OCI-M2 (cell line): ENCODE measurements at regions not wholly inside any gene's neighbourhood (a gene's known extent, or its start where the extent isn't known, plus 50 kb on each side); places are given as distances from the start of the nearest gene placed in this dataset.

Experiments used
- DNase-seq: peaks from one replicate; lab custom pipeline; 2025; ENCODE audit not compliant: unreplicated experiment; lab: John Stamatoyannopoulos, UW

GRCh38 chr14:73800970-73801515, 50.6 kb upstream of the PTGR2 start:
- DNase-seq, result no peak

- DNase-seq, result no peak
Observed at GRCh38 chr14:73797543-73798265, 53.9 kb upstream of the PTGR2 start.

GRCh38 chr14:73796893-73797542, 54.6 kb upstream of the PTGR2 start:
- no peak for DNase-seq

- no peak for DNase-seq
Observed at GRCh38 chr14:73796415-73796814, 55.2 kb upstream of the PTGR2 start.

GRCh38 chr14:73795974-73796373, 55.7 kb upstream of the PTGR2 start:
- no peak for DNase-seq

- DNase-seq, result no peak
Observed at GRCh38 chr14:73795466-73795865, 56.2 kb upstream of the PTGR2 start.

- DNase-seq, result no peak
Observed at GRCh38 chr14:73794146-73794545, 57.5 kb upstream of the PTGR2 start.

GRCh38 chr14:73792481-73792880, 59.1 kb upstream of the PTGR2 start:
- DNase-seq, result no peak

- no peak for DNase-seq
Observed at GRCh38 chr14:73789989-73790581, 61.5 kb upstream of the PTGR2 start.

GRCh38 chr14:73788701-73789551, 62.7 kb upstream of the PTGR2 start:
- no peak for DNase-seq

- DNase-seq, result no peak
Observed at GRCh38 chr14:73788317-73788598, 63.4 kb upstream of the PTGR2 start.

- no peak for DNase-seq
Observed at GRCh38 chr14:73787486-73788316, 63.9 kb upstream of the PTGR2 start.

- no peak for DNase-seq
Observed at GRCh38 chr14:73786636-73787485, 64.8 kb upstream of the PTGR2 start.

GRCh38 chr14:73785834-73786635, 65.6 kb upstream of the PTGR2 start:
- no peak for DNase-seq

- DNase-seq, result no peak
Observed at GRCh38 chr14:73785336-73785833, 66.2 kb upstream of the PTGR2 start.

GRCh38 chr14:73784988-73785313, 66.7 kb upstream of the PTGR2 start:
- DNase-seq, result no peak

- no peak for DNase-seq
Observed at GRCh38 chr14:73784181-73784987, 67.2 kb upstream of the PTGR2 start.
